ENCODE measurements at regions not wholly inside any gene's neighbourhood (a gene's known extent, or its start where the extent isn't known, plus 50 kb on each side); places are given as distances from the start of the nearest gene placed in this dataset.

- TF ChIP-seq ZNF224 (CRISPR knock-in tag; IDR thresholded peaks at IDR 0.05) (no peak), BORCS8-MEF2B (CRISPR knock-in tag; IDR thresholded peaks at IDR 0.05) (peak; percentile 67; the same call in 1 of the 2 replicates), ZNF3 (CRISPR knock-in tag; IDR thresholded peaks at IDR 0.05) (no peak), ZNF180 (CRISPR knock-in tag; IDR thresholded peaks at IDR 0.05; ENCODE audit: borderline replicate concordance, low read depth) (no peak), RARG (CRISPR knock-in tag; IDR thresholded peaks at IDR 0.05; ENCODE audit: low read depth) (no peak), KLF13 (CRISPR knock-in tag; IDR thresholded peaks at IDR 0.05) (no peak), THAP9 (CRISPR knock-in tag; IDR thresholded peaks at IDR 0.05; ENCODE audit: borderline replicate concordance) (peak; percentile 97), E2F5 (CRISPR knock-in tag; conservative IDR thresholded peaks at IDR 0.05) (no peak), E2F2 (CRISPR knock-in tag; IDR thresholded peaks at IDR 0.05; ENCODE audit: borderline replicate concordance) (no peak), FOSL1 (CRISPR knock-in tag; IDR thresholded peaks at IDR 0.05; ENCODE audit: borderline replicate concordance) (no peak), KDM2A (CRISPR knock-in tag; IDR thresholded peaks at IDR 0.05; ENCODE audit: borderline replicate concordance, low read depth) (peak; percentile 57; the same call in 1 of the 2 replicates), ZNF207 (IDR thresholded peaks at IDR 0.05; ENCODE audit: borderline replicate concordance) (no peak), CENPX (CRISPR knock-in tag; IDR thresholded peaks at IDR 0.05) (no peak), ZSCAN12 (CRISPR knock-in tag; IDR thresholded peaks at IDR 0.05) (no peak), SALL2 (CRISPR knock-in tag; IDR thresholded peaks at IDR 0.05) (no peak), ARNT (IDR thresholded peaks at IDR 0.05) (no peak), ZBTB20 (CRISPR knock-in tag; IDR thresholded peaks at IDR 0.05; ENCODE audit: borderline replicate concordance, low read depth) (peak; percentile 30; the same call in 1 of the 2 replicates)
- TF ChIP-seq, protein P1, sequence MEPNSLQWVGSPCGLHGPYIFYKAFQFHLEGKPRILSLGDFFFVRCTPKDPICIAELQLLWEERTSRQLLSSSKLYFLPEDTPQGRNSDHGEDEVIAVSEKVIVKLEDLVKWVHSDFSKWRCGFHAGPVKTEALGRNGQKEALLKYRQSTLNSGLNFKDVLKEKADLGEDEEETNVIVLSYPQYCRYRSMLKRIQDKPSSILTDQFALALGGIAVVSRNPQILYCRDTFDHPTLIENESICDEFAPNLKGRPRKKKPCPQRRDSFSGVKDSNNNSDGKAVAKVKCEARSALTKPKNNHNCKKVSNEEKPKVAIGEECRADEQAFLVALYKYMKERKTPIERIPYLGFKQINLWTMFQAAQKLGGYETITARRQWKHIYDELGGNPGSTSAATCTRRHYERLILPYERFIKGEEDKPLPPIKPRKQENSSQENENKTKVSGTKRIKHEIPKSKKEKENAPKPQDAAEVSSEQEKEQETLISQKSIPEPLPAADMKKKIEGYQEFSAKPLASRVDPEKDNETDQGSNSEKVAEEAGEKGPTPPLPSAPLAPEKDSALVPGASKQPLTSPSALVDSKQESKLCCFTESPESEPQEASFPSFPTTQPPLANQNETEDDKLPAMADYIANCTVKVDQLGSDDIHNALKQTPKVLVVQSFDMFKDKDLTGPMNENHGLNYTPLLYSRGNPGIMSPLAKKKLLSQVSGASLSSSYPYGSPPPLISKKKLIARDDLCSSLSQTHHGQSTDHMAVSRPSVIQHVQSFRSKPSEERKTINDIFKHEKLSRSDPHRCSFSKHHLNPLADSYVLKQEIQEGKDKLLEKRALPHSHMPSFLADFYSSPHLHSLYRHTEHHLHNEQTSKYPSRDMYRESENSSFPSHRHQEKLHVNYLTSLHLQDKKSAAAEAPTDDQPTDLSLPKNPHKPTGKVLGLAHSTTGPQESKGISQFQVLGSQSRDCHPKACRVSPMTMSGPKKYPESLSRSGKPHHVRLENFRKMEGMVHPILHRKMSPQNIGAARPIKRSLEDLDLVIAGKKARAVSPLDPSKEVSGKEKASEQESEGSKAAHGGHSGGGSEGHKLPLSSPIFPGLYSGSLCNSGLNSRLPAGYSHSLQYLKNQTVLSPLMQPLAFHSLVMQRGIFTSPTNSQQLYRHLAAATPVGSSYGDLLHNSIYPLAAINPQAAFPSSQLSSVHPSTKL (CRISPR knock-in tag; IDR thresholded peaks at IDR 0.05): peak; percentile 73
- TF ChIP-seq, protein P2, sequence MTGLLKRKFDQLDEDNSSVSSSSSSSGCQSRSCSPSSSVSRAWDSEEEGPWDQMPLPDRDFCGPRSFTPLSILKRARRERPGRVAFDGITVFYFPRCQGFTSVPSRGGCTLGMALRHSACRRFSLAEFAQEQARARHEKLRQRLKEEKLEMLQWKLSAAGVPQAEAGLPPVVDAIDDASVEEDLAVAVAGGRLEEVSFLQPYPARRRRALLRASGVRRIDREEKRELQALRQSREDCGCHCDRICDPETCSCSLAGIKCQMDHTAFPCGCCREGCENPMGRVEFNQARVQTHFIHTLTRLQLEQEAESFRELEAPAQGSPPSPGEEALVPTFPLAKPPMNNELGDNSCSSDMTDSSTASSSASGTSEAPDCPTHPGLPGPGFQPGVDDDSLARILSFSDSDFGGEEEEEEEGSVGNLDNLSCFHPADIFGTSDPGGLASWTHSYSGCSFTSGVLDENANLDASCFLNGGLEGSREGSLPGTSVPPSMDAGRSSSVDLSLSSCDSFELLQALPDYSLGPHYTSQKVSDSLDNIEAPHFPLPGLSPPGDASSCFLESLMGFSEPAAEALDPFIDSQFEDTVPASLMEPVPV (CRISPR knock-in tag; IDR thresholded peaks at IDR 0.05): 0 out of 2 replicates have a peak, but pooled peaks have one; percentile 49
These were observed 2660.1 kb upstream of the PCDH20 start (continued) for GRCh38 chr13:64075543-64076271.
